HL-60 (cell line): ENCODE measurements at regions not wholly inside any gene's neighbourhood (a gene's known extent, or its start where the extent isn't known, plus 50 kb on each side); places are given as distances from the start of the nearest gene placed in this dataset.

Experiments
- DNase-seq, 2 experiments: peaks; one replicate each; pipeline ENCODE4 v3.0.0-alpha.2; 2010 to 2020; ENCODE audit warnings: low read depth in 1 of 2, low spot score in 1 of 2
- H3K27ac ChIP-seq: fragments of 250-450 bp; sonication (Bioruptor Pico); replicated peaks from 2 replicates; pipeline ENCODE4 v1.5.1; 2020; ENCODE audit warnings: mild to moderate bottlenecking, moderate library complexity
- H3K27me3 ChIP-seq: fragments of 250-450 bp; sonication (Bioruptor Pico); 2 replicates; pipeline ENCODE4 v1.5.1; 2021; ENCODE audit warnings: mild to moderate bottlenecking, moderate library complexity; ENCODE audit not compliant: insufficient read depth, poor library complexity, severe bottlenecking
- H3K4me3 ChIP-seq: replicated peaks from 2 replicates; pipeline ENCODE4 v1.5.1; 2011; ENCODE audit warnings: mild to moderate bottlenecking, control low read depth, low read length; ENCODE audit not compliant: insufficient read depth
- GABPA ChIP-seq: IDR thresholded peaks from 2 replicates; pipeline ENCODE4 v1.6.1; 2012; ENCODE audit warnings: low read depth
- POLR2AphosphoS5 ChIP-seq: IDR thresholded peaks from 2 replicates; pipeline ENCODE4 v1.6.1; 2012; ENCODE audit warnings: low read depth
- SPI1 ChIP-seq: IDR thresholded peaks from 2 replicates; pipeline ENCODE4 v1.6.1; 2012; ENCODE audit warnings: low read depth, mild to moderate bottlenecking, borderline replicate concordance
- TF ChIP-seq, protein P1 (sequence below): IDR thresholded peaks from 2 replicates; pipeline ENCODE4 v1.6.1; 2012; ENCODE audit warnings: low read depth; ENCODE audit not compliant: insufficient replicate concordance
- TF ChIP-seq, protein P2 (sequence below): IDR thresholded peaks from one replicate; pipeline ENCODE4 v1.5.1; 2011; ENCODE audit warnings: low read length, control low read depth, inconsistent platforms; ENCODE audit not compliant: insufficient read depth

DNA sequence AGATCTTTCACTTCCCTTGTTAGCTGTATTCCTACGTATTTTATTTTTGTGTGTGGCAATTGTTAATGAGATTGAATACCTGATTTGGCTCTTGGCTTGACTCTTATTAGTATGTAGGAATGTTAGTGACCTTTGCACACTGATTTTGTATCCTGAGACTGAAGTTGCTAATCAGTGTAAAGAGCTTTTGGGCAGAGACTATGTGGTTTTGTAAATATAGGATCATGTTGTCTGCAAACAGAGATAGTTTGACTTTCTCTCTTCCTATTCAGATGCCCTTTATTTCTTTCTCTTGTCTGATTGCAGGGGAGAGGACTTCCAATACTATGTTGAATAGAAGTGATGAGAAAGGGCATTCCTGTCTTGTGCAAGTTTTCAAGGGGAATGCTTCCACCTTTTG, 160.3 kb upstream of the PCDH20 start:
- no peak overlapping the region for H3K27ac ChIP-seq
- no peaks in the 10 kb centered on the region for H3K27me3 ChIP-seq
- TF ChIP-seq, protein P1, sequence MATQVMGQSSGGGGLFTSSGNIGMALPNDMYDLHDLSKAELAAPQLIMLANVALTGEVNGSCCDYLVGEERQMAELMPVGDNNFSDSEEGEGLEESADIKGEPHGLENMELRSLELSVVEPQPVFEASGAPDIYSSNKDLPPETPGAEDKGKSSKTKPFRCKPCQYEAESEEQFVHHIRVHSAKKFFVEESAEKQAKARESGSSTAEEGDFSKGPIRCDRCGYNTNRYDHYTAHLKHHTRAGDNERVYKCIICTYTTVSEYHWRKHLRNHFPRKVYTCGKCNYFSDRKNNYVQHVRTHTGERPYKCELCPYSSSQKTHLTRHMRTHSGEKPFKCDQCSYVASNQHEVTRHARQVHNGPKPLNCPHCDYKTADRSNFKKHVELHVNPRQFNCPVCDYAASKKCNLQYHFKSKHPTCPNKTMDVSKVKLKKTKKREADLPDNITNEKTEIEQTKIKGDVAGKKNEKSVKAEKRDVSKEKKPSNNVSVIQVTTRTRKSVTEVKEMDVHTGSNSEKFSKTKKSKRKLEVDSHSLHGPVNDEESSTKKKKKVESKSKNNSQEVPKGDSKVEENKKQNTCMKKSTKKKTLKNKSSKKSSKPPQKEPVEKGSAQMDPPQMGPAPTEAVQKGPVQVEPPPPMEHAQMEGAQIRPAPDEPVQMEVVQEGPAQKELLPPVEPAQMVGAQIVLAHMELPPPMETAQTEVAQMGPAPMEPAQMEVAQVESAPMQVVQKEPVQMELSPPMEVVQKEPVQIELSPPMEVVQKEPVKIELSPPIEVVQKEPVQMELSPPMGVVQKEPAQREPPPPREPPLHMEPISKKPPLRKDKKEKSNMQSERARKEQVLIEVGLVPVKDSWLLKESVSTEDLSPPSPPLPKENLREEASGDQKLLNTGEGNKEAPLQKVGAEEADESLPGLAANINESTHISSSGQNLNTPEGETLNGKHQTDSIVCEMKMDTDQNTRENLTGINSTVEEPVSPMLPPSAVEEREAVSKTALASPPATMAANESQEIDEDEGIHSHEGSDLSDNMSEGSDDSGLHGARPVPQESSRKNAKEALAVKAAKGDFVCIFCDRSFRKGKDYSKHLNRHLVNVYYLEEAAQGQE = no peak
- TF ChIP-seq POLR2AphosphoS5 = no peak
- TF ChIP-seq, protein P2, sequence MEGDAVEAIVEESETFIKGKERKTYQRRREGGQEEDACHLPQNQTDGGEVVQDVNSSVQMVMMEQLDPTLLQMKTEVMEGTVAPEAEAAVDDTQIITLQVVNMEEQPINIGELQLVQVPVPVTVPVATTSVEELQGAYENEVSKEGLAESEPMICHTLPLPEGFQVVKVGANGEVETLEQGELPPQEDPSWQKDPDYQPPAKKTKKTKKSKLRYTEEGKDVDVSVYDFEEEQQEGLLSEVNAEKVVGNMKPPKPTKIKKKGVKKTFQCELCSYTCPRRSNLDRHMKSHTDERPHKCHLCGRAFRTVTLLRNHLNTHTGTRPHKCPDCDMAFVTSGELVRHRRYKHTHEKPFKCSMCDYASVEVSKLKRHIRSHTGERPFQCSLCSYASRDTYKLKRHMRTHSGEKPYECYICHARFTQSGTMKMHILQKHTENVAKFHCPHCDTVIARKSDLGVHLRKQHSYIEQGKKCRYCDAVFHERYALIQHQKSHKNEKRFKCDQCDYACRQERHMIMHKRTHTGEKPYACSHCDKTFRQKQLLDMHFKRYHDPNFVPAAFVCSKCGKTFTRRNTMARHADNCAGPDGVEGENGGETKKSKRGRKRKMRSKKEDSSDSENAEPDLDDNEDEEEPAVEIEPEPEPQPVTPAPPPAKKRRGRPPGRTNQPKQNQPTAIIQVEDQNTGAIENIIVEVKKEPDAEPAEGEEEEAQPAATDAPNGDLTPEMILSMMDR = no peak
- no peak for TF ChIP-seq SPI1
- no peak for TF ChIP-seq GABPA
- no peak overlapping the region for H3K4me3 ChIP-seq
- DNase-seq = no peak

DNA sequence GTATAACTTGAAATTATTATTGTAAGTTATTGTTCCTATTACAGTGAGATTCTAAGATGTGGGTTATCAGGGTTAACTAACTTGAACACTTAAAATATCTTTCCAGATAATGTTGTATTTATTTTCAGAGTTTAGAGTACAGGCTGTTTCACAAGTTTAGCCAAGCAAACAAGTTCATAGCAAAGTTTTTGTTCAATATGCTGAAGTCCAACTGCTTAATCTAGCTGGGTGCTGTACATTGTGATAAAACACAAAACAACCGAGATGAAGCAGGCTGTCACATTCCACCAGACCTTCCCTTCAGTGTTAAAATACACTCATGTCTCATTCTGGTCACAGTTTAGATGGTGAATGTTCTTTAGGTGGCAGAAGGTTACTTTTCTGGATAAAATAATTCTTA, 148.0 kb upstream of the PCDH20 start:
- DNase-seq = no peak
- no peaks in the 10 kb centered on the region for H3K27me3 ChIP-seq
- H3K4me3 ChIP-seq = no peak overlapping the region
- no peak for TF ChIP-seq SPI1
- H3K27ac ChIP-seq = no peak overlapping the region

DNA sequence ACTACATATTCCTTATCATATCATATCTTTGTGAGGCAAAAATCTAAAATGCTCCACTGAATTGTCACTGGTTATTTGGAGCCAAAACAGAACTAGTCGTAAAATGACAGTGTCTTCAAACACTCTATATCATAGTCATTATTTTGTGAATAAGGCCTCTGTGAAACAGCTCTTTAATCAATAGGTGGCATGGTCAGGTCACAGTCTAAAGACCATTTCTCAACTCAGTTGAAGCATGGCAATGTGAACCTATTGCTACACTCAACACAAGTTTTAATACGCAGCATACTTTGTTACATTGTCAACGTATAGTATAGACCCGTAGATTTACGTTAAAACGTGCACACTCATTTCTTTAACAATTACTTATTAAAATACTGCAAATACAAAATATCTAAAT, 131.3 kb upstream of the PCDH20 start:
- DNase-seq = no peak
- no peak overlapping the region for H3K4me3 ChIP-seq
- H3K27me3 ChIP-seq = no peaks in the 10 kb centered on the region
- no peak overlapping the region for H3K27ac ChIP-seq
- TF ChIP-seq, protein P1 = no peak
- no peak for TF ChIP-seq SPI1
- no peak for TF ChIP-seq GABPA
- no peak for TF ChIP-seq POLR2AphosphoS5
- TF ChIP-seq, protein P2 = no peak

DNA sequence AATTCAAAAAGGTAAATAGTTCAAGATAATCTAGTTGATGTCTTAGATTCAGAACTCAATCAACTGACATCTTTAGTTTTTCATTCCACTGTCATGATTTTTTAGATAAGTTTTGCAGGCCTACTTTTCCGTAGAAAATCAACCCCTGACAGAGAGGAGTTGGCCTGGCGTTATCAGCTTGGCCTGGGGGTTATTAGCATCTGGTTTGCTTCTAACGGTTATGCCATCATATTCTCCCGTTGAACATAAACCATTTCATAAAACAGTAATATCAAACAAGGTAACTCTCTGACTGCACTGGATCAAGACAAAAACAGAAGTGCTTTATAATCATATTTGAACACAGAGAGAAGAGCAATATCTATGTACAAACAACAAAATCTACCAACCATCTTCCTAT, 130.8 kb upstream of the PCDH20 start:
- TF ChIP-seq, protein P2 = no peak
- TF ChIP-seq SPI1 (no peak), GABPA (no peak), POLR2AphosphoS5 (no peak)
- TF ChIP-seq, protein P1 = no peak
- no peak for DNase-seq
- Histone ChIP-seq H3K27ac (no peak overlapping the region), H3K4me3 (no peak overlapping the region), H3K27me3 (no peaks in the 10 kb centered on the region)
